ENCODE measurements at regions not wholly inside any gene's neighbourhood (a gene's known extent, or its start where the extent isn't known, plus 50 kb on each side); places are given as distances from the start of the nearest gene placed in this dataset.

DNA sequence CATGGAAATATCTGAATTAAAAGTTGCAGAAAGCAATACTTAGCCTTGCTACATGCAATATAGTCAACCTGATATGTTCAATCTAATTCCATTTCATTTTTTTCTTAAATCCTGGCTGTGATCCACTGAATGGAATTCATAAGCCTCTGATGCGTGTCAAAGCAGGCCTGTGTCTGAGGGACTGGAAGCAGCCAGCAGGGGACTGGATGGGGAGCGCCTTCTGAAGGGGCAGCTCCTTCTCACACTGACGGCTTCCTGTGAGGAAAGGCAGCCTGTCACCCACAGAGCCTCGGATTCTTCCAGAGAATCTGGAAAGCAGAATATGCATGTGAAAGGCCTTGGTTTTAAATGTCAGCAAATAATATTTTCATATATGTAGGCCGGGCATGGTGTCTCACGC, 73.5 kb downstream of the KCNF1 start:
- TF ChIP-seq, protein P1, sequence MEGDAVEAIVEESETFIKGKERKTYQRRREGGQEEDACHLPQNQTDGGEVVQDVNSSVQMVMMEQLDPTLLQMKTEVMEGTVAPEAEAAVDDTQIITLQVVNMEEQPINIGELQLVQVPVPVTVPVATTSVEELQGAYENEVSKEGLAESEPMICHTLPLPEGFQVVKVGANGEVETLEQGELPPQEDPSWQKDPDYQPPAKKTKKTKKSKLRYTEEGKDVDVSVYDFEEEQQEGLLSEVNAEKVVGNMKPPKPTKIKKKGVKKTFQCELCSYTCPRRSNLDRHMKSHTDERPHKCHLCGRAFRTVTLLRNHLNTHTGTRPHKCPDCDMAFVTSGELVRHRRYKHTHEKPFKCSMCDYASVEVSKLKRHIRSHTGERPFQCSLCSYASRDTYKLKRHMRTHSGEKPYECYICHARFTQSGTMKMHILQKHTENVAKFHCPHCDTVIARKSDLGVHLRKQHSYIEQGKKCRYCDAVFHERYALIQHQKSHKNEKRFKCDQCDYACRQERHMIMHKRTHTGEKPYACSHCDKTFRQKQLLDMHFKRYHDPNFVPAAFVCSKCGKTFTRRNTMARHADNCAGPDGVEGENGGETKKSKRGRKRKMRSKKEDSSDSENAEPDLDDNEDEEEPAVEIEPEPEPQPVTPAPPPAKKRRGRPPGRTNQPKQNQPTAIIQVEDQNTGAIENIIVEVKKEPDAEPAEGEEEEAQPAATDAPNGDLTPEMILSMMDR (IDR thresholded peaks at IDR 0.05), result no peak
- H3K4me1 ChIP-seq, result no peaks in the 10 kb centered on the region
- peak; percentile 23 for ATAC-seq
- no peak overlapping the region for H3K27ac ChIP-seq
- no peaks in the 10 kb centered on the region for H3K36me3 ChIP-seq
- H3K27me3 ChIP-seq, result peaks cover 0 to 5% of the 10 kb centered on the region in 2 donors
- no peaks in the 10 kb centered on the region for H3K9me3 ChIP-seq
- intact Hi-C loops (cut with DNase I), result no loop called here
- H3K4me3 ChIP-seq, result no peak overlapping the region
- peak in 3 of 4 donors; percentile 18 to 70 (median 65) for DNase-seq

DNA sequence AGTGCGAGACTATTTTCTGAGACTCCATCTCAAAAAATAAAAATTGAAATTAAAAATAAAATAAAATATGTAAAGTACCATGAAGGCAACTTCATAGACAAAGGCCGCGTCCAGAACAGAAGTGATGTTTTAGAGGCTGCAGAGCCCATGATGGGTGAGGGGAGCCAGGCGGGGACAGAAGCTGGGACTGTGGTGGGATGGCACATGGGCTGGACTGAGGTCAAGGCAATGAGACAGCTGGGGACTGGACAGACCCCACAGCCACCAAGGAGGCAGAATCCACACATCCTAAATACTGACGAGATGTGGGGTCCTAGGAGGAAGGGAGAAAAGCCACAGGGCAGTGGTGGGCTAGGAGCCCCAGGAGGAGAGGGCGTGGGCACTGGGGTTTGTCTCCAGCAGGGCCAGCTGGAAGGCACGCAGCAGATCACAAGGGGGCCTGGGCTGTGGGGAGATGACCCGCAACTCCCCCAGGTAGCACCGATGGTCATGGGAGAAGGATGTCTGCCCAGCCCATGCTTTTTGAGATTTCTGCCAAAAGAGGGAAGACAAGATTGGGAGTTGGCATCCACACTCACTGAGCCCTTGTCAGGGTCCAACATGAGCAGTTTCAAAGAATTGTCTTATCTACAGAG, 74.3 kb downstream of the KCNF1 start:
- TF ChIP-seq, protein P1 (IDR thresholded peaks at IDR 0.05), result no peak
- intact Hi-C loops (cut with DNase I), result no loop called here
- Histone ChIP-seq H3K27ac (no peak overlapping the region), H3K27me3 (peaks cover 0 to 5% of the 10 kb centered on the region in 2 donors), H3K4me1 (no peaks in the 10 kb centered on the region), H3K4me3 (no peak overlapping the region), H3K9me3 (no peaks in the 10 kb centered on the region), H3K36me3 (no peaks in the 10 kb centered on the region)
- ATAC-seq, result no peak
- DNase-seq, result peak in 1 of 4 donors; percentile 50

DNA sequence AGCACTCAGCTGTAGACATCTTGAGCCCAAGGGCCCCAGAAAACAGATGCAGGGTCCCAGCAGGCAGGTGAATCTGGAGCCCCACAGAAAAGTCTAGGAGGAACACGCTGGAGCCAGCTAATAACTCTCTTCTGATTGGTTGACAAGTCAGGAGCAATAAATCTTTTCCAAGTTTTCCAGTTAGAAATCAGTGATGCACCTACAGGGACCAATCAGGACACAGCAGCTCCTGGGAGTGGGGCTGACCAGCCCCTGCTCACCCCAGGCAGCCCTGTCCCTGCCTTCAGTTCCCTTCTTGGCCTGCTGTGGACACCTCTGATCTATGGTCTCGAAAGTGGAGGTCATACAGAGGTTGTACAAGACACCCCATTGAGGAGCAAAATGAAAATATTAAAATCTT, 75.7 kb downstream of the KCNF1 start:
- intact Hi-C loops (cut with DNase I), result no loop called here
- no peak overlapping the region for H3K4me3 ChIP-seq
- H3K4me1 ChIP-seq, result no peaks in the 10 kb centered on the region
- no peak overlapping the region for H3K27ac ChIP-seq
- H3K9me3 ChIP-seq, result no peaks in the 10 kb centered on the region
- H3K36me3 ChIP-seq, result no peaks in the 10 kb centered on the region
- DNase-seq, result peak in 1 of 4 donors; percentile 33
- peaks cover 0 to 5% of the 10 kb centered on the region in 2 donors for H3K27me3 ChIP-seq
- ATAC-seq, result no peak
- TF ChIP-seq, protein P1 (IDR thresholded peaks at IDR 0.05), result no peak

DNA sequence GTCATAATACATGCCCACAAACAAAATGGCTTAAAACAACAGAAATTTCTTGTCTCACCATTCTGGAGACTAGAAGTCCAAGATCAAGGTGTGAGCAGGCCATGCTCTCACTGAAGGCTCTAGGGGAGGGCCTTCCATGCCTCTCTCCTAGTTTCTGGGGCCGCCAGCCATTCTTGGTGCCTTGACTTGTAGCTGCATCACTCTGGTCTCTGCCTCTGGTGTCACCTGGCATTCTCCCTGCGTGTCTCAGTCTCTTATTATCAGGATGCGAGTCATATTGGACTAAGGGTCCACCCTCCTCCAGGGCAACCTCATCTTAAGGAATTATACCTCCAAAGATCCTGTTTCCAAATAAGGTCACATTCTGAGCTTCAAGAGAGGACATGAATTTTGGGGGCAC, 76.1 kb downstream of the KCNF1 start:
- Histone ChIP-seq H3K27me3 (peaks cover 0 to 5% of the 10 kb centered on the region in 2 donors), H3K4me3 (no peak overlapping the region), H3K36me3 (no peaks in the 10 kb centered on the region), H3K9me3 (no peaks in the 10 kb centered on the region), H3K27ac (no peak overlapping the region), H3K4me1 (no peaks in the 10 kb centered on the region)
- TF ChIP-seq, protein P1 (IDR thresholded peaks at IDR 0.05), result no peak
- DNase-seq, result peak in 1 of 4 donors; percentile 37
- no peak for ATAC-seq
- intact Hi-C loops (cut with DNase I), result no loop called here

DNA sequence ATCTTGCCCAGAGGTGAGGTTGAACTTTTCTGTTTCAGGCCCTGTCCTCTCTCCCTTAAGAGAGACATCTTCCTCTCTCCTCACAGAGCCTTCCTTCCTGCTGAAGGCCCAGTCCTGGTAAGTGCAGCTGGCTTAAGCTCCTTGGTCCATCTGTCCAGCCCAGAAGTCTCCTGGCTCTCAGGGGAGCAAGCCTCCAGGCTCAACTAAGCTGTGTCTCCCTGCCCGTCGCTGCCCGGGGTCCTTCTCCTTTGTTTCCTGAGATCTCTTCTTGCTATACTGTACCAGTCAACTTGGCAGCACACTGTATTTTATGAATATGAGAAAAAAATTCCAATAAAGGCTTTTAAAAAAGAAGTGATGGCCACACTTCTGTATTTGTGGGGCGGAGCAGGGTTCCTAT, 77.4 kb downstream of the KCNF1 start:
- Histone ChIP-seq H3K27ac (no peak overlapping the region), H3K9me3 (no peaks in the 10 kb centered on the region), H3K27me3 (no peaks in the 10 kb centered on the region), H3K4me3 (no peak overlapping the region), H3K36me3 (no peaks in the 10 kb centered on the region), H3K4me1 (no peaks in the 10 kb centered on the region)
- DNase-seq (peak in 1 of 4 donors; percentile 40), ATAC-seq (no peak)
- intact Hi-C loops (cut with DNase I), result no loop called here
- TF ChIP-seq, protein P1 (IDR thresholded peaks at IDR 0.05), result no peak
